ENCODE measurements at regions not wholly inside any gene's neighbourhood (a gene's known extent, or its start where the extent isn't known, plus 50 kb on each side); places are given as distances from the start of the nearest gene placed in this dataset.
A peak's percentile ranks its signal among the peaks of the same experiment; 100 is the strongest.

- no peak overlapping the region for H3K4me3 Mint-ChIP-seq
- H3K36me3 Mint-ChIP-seq (ENCODE audit: low read depth): no peaks in the 10 kb centered on the region
- Histone ChIP-seq H3K9me3 (ENCODE audit: control insufficient read depth in 1 of 2, insufficient read depth in 1 of 2, low read length in 2 of 2) (no peaks in the 10 kb centered on the region), H3K27ac (ENCODE audit: low read depth in 1 of 2, low read length in 2 of 2) (no peak overlapping the region), H3K36me3 (ENCODE audit: insufficient read depth, low read length) (no peaks in the 10 kb centered on the region), H3K4me1 (ENCODE audit: insufficient read depth, low read length) (no peaks in the 10 kb centered on the region), H3K27me3 (ENCODE audit: control insufficient read depth in 1 of 2, insufficient read depth in 2 of 2, low read length in 2 of 2) (no peaks in the 10 kb centered on the region), H3K4me3 (ENCODE audit: low read length) (no peak overlapping the region)
- POLR2A ChIA-PET: no interaction called here
- no peaks in the 10 kb centered on the region for H3K9me3 Mint-ChIP-seq
- H3K27ac Mint-ChIP-seq: no peak overlapping the region
- no peaks in the 10 kb centered on the region for H3K4me1 Mint-ChIP-seq (ENCODE audit: low read depth)
- DNase-seq (peak in 11 of 14 experiments; percentile 0 to 37 (median 7)), ATAC-seq (ENCODE audit: poor library complexity) (no peak)
- intact Hi-C loops (cut with DNase I, micrococcal nuclease): no loop called here
- CTCF ChIA-PET: interaction anchor here (1.3 kb wide), 1 partner anchor 533 kb away, joined by 4 read pairs; no protein-coding TSS in a partner anchor
- no peaks in the 10 kb centered on the region for H3K27me3 Mint-ChIP-seq
- peak; percentile 21 for TF ChIP-seq CTCF (IDR thresholded peaks at IDR 0.05)
Measured at GRCh38 chrX:10722851-10723250, 102.5 kb upstream of the MID1 start.

- Histone ChIP-seq H3K4me1 (ENCODE audit: insufficient read depth, low read length) (no peaks in the 10 kb centered on the region), H3K27ac (ENCODE audit: low read depth in 1 of 2, low read length in 2 of 2) (no peak overlapping the region), H3K27me3 (ENCODE audit: control insufficient read depth in 1 of 2, insufficient read depth in 2 of 2, low read length in 2 of 2) (no peaks in the 10 kb centered on the region), H3K36me3 (ENCODE audit: insufficient read depth, low read length) (no peaks in the 10 kb centered on the region), H3K9me3 (ENCODE audit: control insufficient read depth in 1 of 2, insufficient read depth in 1 of 2, low read length in 2 of 2) (no peaks in the 10 kb centered on the region), H3K4me3 (ENCODE audit: low read length) (no peak overlapping the region)
- no peaks in the 10 kb centered on the region for H3K9me3 Mint-ChIP-seq
- H3K36me3 Mint-ChIP-seq (ENCODE audit: low read depth): no peaks in the 10 kb centered on the region
- no peak for TF ChIP-seq CTCF (IDR thresholded peaks at IDR 0.05)
- DNase-seq (no peak), ATAC-seq (ENCODE audit: poor library complexity) (no peak)
- no peak overlapping the region for H3K4me3 Mint-ChIP-seq
- intact Hi-C loops (cut with DNase I, micrococcal nuclease): no loop called here
- H3K27me3 Mint-ChIP-seq: no peaks in the 10 kb centered on the region
- CTCF ChIA-PET: no interaction called here
- H3K4me1 Mint-ChIP-seq (ENCODE audit: low read depth): no peaks in the 10 kb centered on the region
- no peak overlapping the region for H3K27ac Mint-ChIP-seq
- POLR2A ChIA-PET: no interaction called here
Measured at GRCh38 chrX:10725071-10725470, 104.7 kb upstream of the MID1 start.

GRCh38 chrX:10726647-10727046 is 106.3 kb upstream of the MID1 start:
- H3K27me3 Mint-ChIP-seq: no peaks in the 10 kb centered on the region
- CTCF ChIA-PET: no interaction called here
- ATAC-seq (ENCODE audit: poor library complexity): no peak
- H3K27ac Mint-ChIP-seq: no peak overlapping the region
- intact Hi-C loops (cut with DNase I, micrococcal nuclease): no loop called here
- Histone ChIP-seq H3K4me1 (ENCODE audit: insufficient read depth, low read length) (no peaks in the 10 kb centered on the region), H3K4me3 (ENCODE audit: low read length) (no peak overlapping the region), H3K36me3 (ENCODE audit: insufficient read depth, low read length) (no peaks in the 10 kb centered on the region), H3K9me3 (ENCODE audit: control insufficient read depth in 1 of 2, insufficient read depth in 1 of 2, low read length in 2 of 2) (no peaks in the 10 kb centered on the region), H3K27me3 (ENCODE audit: control insufficient read depth in 1 of 2, insufficient read depth in 2 of 2, low read length in 2 of 2) (no peaks in the 10 kb centered on the region), H3K27ac (ENCODE audit: low read depth in 1 of 2, low read length in 2 of 2) (no peak overlapping the region)
- no peaks in the 10 kb centered on the region for H3K36me3 Mint-ChIP-seq (ENCODE audit: low read depth)
- DNase-seq: no peak
- no peak overlapping the region for H3K4me3 Mint-ChIP-seq
- TF ChIP-seq CTCF (IDR thresholded peaks at IDR 0.05): no peak
- no peaks in the 10 kb centered on the region for H3K4me1 Mint-ChIP-seq (ENCODE audit: low read depth)
- POLR2A ChIA-PET: no interaction called here
- H3K9me3 Mint-ChIP-seq: no peaks in the 10 kb centered on the region

Data from CD4-positive, alpha-beta T cell (primary cell).